Stimulated activated naive CD8-positive, alpha-beta T cell treated with anti-CD3 and anti-CD28 coated beads, Interleukin-15, Interleukin-2, amounts not matched to agents 100 U/mL and 50 U/mL, for 24 hours (primary cell): ENCODE measurements at regions not wholly inside any gene's neighbourhood (a gene's known extent, or its start where the extent isn't known, plus 50 kb on each side); places are given as distances from the start of the nearest gene placed in this dataset.

Experiments used
- ATAC-seq: fragments of 150-1000 bp; cut with Tn5 transposase; one replicate; pipeline ENCODE4 v1.10.0; 2021
- DNase-seq: peaks from one replicate; pipeline ENCODE4 v3.0.0; 2021

DNA sequence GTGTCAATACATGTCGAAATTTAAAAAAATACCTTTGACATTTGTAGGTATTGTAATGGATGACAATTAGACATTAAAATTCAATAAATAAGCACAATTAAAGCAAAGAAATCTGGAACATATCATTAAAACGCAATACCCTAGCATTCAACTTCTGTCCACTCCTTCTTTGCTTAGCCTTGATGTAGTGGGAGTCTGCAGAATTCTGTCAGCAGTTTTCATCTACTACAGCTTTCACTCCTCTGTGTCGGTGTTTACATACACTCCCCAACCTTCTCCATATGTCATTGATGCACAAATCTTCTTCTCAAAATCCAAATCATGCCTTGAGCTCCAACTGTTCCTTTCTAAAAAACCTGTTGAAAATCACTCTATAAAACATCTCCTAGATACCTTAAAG lies 1380.6 kb downstream of the DSC3 start:
- DNase-seq, result no peak

DNA sequence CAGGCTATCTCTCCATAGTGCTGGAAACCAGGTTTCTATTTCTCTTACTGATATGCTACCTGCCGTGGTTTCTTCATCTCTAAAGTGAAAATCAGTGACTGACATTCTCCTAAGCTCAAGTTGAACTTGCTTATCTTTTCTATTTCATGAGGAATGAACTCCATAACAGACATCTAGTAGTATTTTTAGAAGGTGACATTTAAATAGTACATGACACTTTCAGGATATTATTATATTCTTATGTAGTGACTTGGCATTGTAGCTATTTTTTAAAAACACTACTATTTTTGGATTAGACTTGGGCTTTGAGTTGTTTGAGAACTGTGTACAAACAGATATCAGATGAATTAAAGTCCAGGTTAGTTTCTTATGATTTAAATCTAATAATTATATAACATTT lies 1381.8 kb downstream of the DSC3 start:
- no peak for ATAC-seq

More for the DNA sequence above, 1380.6 kb downstream of the DSC3 start:
- no peak for ATAC-seq

DNA sequence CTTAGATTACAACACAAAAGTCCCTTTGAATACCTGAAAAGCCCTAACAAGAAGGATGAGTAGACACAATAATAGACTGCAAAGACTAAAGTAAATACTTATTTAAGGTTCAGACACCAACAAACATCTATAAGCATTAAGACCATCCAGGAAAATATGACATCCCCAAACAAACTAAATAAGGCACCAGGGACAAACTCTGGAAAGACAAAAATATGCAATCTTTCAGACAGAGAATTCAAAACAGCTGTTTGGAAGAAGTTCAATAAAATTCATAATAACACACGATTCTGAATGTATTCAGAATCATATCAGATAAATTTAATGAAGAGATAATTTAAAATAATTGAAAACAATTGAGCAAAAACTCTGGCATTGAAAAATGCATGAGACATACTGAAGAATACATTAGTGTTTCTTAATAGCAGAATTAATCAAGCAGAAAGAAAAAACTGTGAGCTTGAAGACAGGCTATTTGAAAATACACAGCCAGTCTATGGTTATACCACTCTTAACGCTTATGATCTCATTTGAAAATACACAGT lies 1388.8 kb downstream of the DSC3 start:
- no peak for DNase-seq
- no peak for ATAC-seq

More for the DNA sequence above, 1381.8 kb downstream of the DSC3 start:
- DNase-seq, result no peak

DNA sequence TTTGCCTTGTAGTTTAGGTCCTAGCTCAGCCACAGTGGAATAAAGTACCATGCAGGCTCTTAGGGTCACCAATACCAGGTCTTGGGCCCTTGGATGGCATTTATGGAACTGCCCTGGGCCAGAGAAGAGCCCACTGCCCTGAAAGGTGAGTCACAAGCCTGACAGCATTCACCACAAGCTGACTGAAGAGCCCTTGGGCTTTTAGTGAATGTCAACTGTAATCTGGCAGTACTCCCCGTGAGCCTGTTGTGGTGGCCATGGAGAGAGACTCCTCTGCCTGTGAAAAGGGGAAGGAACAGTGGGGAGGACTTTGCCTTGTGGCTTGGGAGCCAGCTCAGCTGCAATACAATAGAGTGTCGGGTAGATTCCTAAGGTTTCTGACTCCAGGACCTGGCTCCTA lies 1389.7 kb downstream of the DSC3 start:
- ATAC-seq (no peak), DNase-seq (no peak)

DNA sequence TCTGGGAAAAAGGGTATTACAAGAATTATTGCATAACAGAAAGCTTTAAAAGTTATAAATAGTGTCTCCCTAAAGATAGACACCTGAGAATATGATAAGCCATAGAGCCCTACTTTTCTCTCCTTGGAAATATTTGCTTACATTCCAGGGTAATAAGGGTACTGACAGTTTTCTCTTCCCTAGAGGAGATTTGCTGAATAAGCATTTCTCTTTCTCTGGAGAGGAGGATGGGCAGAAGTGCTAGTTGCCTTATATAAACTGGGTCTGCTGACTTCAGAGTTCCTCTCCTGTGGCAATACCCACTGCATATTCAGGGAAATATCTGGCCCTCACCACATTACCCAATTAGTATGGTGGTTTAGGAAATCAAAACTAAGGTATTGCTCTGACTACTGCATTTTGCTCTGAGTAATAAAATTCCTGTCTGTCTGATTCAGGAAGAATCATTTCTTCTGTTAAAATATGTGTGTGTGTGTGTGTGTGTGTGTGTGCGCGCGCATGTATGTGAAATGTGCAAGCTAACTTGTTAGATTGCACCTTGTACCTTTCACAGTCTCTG lies 1391.3 kb downstream of the DSC3 start:
- no peak for ATAC-seq
- no peak for DNase-seq

DNA sequence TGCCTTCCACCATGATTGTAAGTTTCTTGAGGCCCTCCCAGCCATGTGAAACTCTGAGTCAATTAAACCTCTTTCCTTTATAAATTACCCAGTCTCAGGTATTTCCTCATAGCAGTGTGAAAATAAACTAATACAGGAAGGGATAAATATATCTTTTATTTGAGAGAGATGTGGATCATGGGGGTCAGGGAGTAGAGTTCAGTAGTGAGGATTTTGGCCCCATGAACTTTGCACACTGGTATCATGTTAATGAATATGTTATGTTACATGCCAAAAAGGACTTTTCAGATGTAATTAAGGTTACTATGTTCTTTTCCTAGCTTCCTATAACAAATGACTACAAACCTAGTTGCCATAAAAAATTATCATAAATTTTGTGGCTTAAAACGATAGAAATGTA lies 1393.7 kb downstream of the DSC3 start:
- no peak for ATAC-seq
- DNase-seq, result no peak

DNA sequence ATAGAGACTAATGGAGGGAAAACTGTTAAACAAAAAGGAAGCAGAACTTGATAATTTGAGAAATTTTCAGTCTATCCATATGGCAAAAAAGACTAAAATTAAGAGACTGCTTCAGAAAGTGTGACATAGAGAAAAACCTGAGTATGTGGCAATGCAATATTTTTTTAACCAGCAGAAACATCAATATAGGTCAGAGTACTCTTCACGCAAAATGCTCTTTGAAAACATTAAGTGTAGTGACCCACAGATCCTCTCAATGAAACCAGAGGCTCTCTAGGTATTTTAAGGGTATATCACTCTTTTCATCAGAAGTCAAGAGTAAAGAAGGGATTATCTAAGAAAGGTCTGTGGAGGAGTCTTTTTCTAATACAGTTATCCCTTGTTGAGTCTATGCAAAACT lies 1394.8 kb downstream of the DSC3 start:
- DNase-seq (no peak), ATAC-seq (no peak)

DNA sequence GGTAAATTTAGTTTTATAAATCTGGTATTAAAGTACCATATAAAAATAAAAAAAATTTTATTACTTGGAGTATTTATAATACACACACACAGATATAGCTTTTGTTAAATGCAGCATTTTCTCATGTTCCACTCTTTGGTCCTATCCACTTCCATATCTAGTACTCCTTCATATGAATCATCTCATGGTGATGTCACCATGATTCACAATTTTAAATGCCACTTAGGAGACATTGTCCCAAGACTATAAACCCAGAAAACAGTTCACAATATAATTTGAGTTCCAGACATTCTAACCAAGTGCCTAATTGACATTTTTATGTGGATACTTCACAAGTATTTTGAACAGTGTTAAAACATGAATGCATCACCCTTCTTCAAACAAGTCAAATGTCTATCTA lies 1398.3 kb downstream of the DSC3 start:
- no peak for DNase-seq
- ATAC-seq, result no peak

DNA sequence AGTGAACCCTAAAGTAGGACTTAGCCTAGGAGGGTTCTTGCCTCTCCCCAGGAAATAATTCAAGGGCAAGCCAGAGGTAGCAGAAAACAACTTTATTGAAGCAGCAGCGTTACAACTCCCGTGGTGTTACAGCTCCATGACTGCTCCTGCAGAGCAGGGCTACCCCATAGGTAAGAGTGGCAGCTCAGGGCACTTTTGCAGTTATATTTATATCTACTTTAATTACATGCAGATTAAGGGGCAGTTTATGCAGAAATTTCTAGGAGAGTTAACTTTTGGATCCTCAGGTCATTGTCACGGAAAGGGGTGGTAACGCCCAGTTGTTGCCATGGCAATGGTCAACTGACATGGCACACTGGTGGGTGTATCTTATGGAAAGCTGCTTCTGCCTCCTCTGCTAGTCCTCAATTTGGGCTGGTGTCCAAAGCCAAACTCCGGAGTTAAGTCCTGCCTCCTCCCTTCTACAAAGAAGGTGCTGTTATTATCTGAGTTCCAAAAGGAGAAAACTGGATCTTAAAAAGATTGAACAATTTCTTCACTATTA lies 1413.0 kb downstream of the DSC3 start:
- DNase-seq (no peak), ATAC-seq (no peak)

DNA sequence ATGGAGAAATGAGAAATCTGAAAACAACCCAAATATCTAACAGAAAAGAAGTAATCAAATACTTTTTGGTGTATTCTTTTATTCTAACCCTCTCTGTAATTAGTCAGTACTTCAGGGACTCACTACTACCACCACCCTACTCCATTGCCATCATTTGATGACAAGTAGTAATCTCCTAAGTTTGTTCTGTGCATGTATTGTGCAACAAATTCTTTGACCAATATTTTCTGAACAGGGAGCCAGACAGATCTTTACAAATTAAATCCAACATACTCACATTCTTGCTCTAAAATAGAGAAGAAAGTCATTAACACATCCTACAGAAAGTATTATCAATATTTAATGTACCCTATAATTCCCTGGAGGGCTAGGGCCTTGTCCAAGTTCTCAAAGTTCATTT lies 1416.4 kb downstream of the DSC3 start:
- DNase-seq (no peak), ATAC-seq (no peak)

DNA sequence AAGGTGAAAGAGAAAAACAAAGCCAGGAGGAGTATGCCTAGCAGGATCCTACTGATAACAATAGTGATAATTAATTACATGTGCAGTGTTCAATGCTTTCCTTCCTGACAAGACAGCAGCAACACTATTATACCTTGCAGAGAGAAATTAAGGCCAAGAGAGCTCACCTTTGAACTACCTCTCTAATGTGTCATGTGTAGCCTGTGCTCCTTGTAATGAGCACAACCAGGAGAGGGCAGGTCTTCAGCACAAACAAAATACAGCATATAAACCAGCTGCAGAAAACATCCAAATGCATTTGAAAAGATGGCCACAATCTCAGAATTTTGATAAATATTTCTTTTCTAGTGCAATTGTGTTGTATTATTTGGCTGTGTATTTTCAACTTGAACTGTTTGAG lies 1425.7 kb downstream of the DSC3 start:
- DNase-seq (no peak), ATAC-seq (no peak)

DNA sequence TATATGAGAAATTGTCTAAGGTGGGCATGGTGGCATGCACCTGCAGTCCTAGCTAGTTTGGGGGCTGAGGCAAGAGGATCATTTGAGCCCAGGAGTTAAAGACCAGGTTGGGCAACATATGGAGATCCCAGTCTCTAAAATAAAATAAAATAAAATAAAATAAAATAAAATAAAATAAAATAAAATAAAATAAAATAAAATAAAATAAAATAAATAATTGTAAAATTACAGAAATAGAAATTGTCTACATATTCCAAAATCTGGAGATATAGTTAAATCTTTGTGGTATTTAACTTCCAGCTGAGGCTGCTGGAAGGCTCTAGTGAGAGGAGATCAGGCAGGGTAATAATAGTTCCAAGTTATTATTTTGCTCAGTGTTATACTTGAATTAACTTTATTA lies 1432.1 kb upstream of the CDH2 start:
- no peak for ATAC-seq
- DNase-seq, result no peak

DNA sequence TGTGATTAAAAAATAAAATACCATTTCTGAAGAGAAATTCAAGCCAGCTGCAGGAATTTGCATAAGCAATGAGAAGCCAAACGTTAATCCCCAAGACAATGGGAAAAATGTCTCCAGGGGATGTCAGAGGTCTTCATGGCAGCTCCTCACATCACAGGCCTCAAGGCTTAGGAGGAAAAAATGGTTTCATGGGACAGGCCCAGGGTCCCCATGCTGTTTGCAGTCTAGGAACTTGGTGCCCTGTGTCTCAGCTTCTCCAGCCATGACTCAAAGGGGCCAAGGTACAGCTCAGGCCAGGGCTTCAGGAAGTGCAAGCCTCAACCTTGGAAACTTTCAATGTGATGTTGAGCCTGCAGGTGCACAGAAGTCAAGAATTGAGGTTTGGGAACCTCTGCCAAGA lies 1428.4 kb upstream of the CDH2 start:
- ATAC-seq (no peak), DNase-seq (no peak)

DNA sequence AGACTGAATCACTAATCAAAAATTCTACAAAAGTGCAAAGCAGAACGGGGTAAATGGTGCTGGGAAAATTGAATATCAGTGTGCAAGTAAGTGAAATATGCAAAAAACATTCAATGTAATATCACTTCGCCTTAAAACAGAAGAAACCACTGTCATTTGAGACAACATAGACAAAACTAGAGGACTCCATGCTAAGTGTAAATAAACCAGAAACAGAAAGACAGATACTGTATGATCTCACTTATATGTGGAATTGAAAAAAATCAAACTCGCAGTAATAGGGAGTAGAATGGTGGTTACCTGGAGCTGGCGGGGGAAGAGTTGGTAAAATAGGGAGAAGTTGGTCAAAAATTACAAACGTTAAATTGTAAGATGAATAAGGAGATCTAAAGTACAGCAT lies 1420.0 kb upstream of the CDH2 start:
- ATAC-seq, result no peak
- DNase-seq, result no peak

DNA sequence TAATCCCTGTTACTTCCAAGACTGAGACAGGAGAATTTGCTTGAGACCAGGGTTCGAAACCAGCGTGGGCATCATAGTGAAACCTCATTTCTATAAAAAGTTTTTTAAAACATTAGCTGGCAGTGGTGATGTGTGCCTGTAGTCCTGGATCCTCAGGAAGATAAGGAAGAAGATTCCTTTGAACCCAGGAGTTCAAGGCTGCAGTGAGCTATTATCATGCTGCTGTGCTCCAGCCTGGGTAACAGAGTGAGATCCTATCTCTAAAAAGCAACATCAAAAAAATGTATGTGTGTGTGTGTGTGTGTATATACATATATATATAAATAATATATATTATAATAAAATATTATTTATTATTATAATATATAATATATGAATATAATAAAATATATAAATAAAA lies 1417.6 kb upstream of the CDH2 start:
- no peak for DNase-seq
- no peak for ATAC-seq

DNA sequence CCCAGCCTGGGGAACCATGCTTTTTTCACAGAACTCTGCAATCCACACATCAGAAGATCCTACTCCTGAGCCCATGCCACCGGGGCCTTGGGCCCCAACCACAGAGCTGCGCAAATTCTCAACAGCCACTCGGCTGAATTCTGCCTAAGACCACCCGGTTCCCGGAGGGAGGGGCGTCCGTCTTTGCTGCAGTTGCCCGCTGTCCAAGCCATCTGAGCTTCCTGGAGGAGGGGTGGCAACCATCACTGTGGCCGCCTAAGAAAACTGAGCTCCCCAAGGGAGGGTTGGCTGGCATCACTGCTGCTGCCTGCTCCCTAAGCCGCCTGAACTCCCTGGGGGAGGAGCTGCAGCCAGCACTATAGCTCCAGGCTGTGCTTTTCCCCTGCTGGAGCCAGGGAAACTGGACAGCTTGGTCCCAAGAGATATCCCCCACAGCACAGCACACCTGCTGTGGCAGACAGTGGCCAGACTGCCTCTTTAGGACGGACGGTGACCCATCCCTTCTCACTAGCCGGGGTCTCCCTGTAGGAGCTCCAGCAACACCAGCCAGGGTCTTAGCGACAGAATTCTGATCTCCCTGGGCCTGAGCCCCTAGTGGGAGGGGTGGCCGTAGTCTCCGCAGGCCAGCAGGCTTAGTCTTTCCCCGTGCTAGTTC lies 1411.6 kb upstream of the CDH2 start:
- ATAC-seq (no peak), DNase-seq (no peak)

DNA sequence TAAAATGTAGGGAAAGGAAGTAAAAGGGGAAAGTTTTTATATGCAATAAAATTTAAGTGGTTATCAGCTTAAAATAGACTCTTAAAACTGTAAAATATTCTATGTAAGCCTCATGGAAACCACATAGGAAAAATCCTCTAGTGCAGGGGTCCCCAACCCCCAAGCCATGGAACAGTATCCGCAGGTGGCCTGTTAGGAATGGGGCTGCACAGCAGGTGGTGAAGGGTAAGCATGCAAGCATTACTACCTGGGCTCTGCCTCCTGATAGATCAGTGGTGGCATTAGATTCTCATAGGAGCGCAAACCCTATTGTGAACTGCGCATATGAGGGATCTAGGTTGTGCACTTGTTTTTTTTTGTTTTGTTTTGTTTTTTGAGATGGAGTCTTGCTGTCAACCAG lies 1409.3 kb upstream of the CDH2 start:
- DNase-seq (no peak), ATAC-seq (no peak)

DNA sequence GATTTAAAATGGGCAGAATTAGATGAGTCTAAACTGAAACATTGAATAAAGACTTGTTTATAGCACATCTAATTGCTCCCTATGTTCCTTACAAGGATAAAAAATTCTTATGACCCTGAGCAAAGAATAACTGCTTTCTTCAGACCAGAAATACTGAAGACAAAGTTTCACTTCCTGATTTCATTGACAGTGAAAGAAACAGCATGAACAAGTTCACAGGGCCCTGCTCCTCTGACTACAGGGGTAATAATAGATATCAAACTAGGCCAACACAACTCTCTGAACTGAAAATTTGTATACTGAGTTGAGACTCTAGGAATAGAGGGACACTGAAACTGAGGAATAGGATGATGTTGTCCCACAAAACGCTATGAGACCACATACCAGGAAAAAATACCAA lies 1383.3 kb upstream of the CDH2 start:
- ATAC-seq, result no peak
- DNase-seq, result no peak

DNA sequence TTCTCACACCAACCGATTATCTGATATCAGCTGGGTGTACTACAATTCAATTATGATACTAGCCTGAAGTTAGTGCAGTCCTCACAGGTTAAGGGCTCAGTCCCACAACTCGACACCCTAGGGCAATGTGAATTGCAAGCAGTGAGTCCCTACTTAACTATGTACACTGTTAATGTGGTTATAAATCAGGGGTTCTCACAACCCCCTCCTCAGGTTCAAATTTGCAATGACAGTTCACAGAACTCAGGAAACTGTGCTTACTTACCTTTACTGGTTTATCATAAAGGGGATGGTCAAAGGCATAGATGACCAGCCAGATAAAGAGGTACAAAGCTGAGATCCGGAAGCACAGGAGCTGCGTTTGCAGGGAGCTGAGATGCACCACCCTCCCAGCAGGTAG lies 1379.1 kb upstream of the CDH2 start:
- DNase-seq (no peak), ATAC-seq (no peak)

DNA sequence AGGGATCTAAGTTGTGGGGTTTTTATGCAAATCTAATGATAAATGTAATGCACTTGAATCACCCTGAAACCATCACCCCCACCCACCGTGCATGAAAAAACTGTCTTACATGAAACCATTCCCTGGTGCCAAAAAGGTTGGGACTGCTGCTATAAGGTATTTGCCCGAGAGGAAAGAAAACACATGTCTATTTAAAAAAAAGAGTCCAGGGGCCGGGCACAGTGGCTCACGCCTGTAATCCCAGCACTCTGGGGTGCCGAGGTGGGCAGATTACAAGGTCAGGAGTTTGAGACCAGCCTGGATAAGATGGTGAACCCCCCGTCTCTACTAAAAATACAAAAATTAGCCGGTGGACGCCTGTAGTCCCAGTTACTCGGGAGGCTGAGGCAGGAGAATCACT lies 1372.8 kb upstream of the CDH2 start:
- DNase-seq (no peak), ATAC-seq (no peak)

DNA sequence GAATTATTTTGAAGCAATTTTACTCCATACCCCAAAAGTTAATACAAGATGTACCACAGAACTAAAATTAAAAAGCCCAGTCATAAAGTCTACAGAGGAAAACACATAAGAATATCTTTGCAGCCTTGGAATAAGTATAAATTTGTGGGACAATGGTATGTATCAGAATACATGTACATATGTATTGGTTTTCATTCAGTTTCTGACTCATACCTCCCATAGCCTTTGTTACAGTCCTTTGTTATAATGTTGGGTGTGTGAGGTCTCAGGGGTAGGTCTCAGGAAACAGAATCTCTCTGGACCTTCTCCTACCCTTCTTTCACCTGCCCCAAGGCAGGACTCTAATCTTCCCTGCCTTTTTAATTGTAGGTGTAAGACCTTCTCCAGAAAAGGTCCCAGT lies 1370.7 kb upstream of the CDH2 start:
- no peak for ATAC-seq
- no peak for DNase-seq

DNA sequence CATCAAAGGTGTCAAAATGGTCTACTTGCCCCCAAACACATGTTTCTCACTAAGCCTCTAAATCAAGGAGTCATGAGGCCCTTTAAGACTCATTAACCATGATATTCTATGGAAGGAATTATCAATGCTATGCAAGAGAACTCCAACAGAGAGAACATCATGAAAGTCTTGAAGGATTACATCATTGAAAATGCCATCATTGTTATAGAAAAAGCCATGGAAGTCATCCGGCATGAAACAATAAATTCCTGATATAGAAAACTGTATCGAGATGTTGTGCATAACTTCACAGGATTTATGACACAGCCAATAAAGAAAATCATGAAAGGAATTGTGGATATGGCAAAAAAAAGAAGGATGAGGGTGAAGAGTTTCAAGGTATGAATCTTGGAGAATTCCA lies 1363.6 kb upstream of the CDH2 start:
- ATAC-seq, result no peak
- DNase-seq, result no peak

DNA sequence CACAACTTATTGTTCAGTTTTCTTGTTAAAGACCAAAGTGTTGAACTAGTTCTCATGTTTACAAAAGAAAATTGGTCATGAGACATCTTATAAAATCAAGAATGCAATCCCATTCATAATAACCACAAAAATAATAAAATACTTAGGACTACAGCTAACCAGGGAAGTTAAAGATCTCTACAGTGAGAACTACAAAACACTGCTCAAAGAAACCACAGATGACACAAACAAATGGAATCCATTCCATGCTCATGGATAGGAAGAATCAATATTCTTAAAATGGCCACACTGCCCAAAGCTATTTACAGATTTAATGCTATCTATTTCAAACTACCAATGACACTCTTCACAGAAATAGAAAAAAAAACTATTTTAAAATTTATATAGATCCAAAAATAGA lies 1354.8 kb upstream of the CDH2 start:
- ATAC-seq (no peak), DNase-seq (no peak)

DNA sequence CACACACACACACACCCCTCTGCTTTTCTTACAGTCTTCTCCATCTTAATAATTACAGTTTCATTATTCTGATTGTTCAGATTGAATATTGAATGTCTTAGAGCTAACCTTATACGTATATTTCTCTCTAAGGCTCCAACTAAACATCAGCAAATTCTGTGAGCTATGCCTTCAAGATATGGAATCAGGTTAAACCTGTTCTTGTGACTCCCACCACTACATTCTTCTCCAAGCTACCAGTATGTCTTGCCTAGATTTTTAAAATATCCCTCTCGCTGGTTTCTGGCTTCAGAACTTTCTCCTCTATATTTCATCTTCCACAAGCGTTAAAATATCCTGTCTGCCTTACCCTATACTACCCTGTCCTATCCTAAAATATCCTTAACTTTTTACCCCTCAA lies 1346.4 kb upstream of the CDH2 start:
- ATAC-seq, result no peak
- DNase-seq, result no peak
